Effector memory CD8-positive, alpha-beta T cell (primary cell): ENCODE measurements at regions not wholly inside any gene's neighbourhood (a gene's known extent, or its start where the extent isn't known, plus 50 kb on each side); places are given as distances from the start of the nearest gene placed in this dataset.

Experiments used
- ATAC-seq: fragments of 150-1000 bp; cut with Tn5 transposase; replicated peaks from 2 replicates; pipeline ENCODE4 v1.10.0; 2021; ENCODE audit warnings: mild to moderate bottlenecking, moderate library complexity
- DNase-seq, 3 experiments: peaks; one replicate each; pipeline ENCODE4 v3.0.0; 2021
- H3K27ac Mint-ChIP-seq, 2 donors: one replicate each; pipeline ENCODE4 v1.8.0; 2022; ENCODE audit warnings: mild to moderate bottlenecking in 2 of 2, mixed read lengths in 2 of 2, moderate library complexity in 2 of 2
- H3K27me3 Mint-ChIP-seq, 2 donors: one replicate each; pipeline ENCODE4 v1.8.0; 2022; ENCODE audit warnings: mixed read lengths in 2 of 2
- H3K36me3 Mint-ChIP-seq: one replicate; pipeline ENCODE4 v1.8.0; 2022; ENCODE audit warnings: mild to moderate bottlenecking, moderate library complexity, mixed read lengths; ENCODE audit not compliant: insufficient read depth
- H3K4me1 Mint-ChIP-seq, 2 donors: one replicate each; pipeline ENCODE4 v1.8.0; 2022; ENCODE audit warnings: low read depth in 2 of 2, mixed read lengths in 2 of 2
- H3K4me3 Mint-ChIP-seq, 2 donors: one replicate each; pipeline ENCODE4 v1.8.0; 2022; ENCODE audit warnings: mild to moderate bottlenecking in 2 of 2, mixed read lengths in 2 of 2, moderate library complexity in 2 of 2
- H3K9me3 Mint-ChIP-seq, 2 donors: one replicate each; pipeline ENCODE4 v1.8.0; 2022; ENCODE audit warnings: mixed read lengths in 2 of 2

DNA sequence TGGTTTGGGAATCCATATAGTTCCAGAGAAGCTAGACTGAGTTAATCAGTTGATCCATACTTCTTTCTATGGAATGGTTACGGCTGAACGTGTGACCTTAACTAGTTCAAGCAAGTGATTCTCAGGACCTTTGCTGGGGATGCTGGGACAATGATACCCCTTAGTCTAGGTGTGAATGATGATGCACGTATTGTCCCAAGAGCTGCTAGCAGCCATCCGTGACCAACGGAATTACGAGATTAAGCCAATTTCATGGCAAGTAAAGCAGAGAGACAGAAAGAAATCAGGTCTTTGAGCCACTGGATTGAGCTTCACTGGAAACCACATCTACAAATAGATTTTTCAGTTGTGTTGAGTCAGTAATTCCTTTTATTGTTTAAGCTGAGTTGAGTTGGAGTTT lies 99.2 kb upstream of the LIFR start:
- no peak for DNase-seq
- no peaks in the 10 kb centered on the region for H3K9me3 Mint-ChIP-seq
- peaks cover 1 to 3% of the 10 kb centered on the region in 2 donors for H3K4me1 Mint-ChIP-seq
- no peaks in the 10 kb centered on the region for H3K36me3 Mint-ChIP-seq
- no peak overlapping the region for H3K4me3 Mint-ChIP-seq
- peaks cover 14 to 43% of the 10 kb centered on the region in 2 donors for H3K27me3 Mint-ChIP-seq
- ATAC-seq = no peak
- H3K27ac Mint-ChIP-seq = no peak overlapping the region

DNA sequence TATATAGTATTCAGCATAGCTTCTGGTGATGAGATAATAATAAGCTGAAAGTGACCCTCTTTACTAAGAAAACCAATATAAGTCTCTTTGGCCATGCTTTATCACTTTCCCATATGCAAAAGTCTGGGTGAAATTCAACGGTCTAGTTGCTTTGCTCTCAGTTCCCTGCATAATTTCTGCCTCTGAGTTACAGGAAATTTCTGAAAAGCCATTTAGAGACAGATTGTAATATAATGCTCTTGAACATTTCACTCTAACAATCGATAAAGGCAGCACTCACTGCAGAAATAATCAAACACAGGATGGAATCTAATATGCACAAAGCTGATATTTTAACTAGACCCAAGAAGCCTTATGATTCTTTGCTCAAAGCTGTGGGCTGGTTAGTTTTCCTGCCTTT lies 100.1 kb upstream of the LIFR start:
- H3K4me1 Mint-ChIP-seq = no peaks in the 10 kb centered on the region
- no peaks in the 10 kb centered on the region for H3K36me3 Mint-ChIP-seq
- H3K27ac Mint-ChIP-seq = no peak overlapping the region
- no peak overlapping the region for H3K4me3 Mint-ChIP-seq
- peaks cover 16 to 40% of the 10 kb centered on the region in 2 donors for H3K27me3 Mint-ChIP-seq
- H3K9me3 Mint-ChIP-seq = no peaks in the 10 kb centered on the region
- no peak for ATAC-seq
- no peak for DNase-seq

DNA sequence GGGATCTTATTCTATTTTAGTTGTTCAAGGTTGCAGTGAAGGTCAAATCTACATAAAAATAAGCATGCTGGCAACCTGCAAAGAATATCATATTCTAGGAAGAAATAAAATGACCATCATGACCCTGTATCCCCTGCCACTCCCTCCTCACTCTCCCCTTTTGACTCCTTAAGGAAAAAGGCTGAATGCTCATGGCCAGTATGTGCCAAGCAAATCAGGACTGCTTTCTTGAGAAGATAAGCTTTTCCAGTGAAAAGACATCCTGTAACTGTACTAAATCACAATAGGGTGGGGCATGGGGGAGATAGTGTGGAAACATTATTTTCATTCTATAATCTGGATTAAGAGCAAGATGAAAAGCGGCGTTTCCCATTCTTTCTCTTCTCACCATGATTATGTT lies 100.6 kb upstream of the LIFR start:
- DNase-seq (no peak), ATAC-seq (no peak)
- Mint-ChIP-seq H3K36me3 (no peaks in the 10 kb centered on the region), H3K27ac (no peak overlapping the region), H3K4me1 (no peaks in the 10 kb centered on the region), H3K9me3 (no peaks in the 10 kb centered on the region), H3K4me3 (no peak overlapping the region), H3K27me3 (peaks cover 16 to 40% of the 10 kb centered on the region in 2 donors)

DNA sequence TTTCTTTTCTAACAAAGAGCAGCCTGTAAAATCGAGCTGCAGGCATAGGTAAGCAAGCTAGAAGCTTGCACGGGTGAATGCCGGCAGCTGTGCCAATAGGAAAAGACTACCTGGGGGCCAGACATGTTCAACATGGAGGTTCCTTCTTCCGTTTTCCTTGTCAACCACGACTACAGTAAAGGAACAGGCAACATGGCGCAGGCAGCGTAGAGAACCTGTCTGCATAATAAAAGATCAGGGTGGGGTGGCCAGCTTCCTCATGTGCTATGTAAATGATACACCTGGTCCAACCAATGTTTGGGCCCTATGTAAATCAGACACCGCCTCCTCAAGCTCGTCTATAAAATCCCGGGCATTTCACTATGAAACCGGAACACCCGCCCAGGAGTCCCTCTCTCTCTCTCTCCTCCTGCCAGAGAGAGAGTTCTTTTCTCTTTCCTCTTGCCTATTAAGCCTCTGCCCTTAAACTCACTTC lies 103.8 kb upstream of the LIFR start:
- H3K4me1 Mint-ChIP-seq = no peaks in the 10 kb centered on the region
- H3K27ac Mint-ChIP-seq = no peak overlapping the region
- no peak for DNase-seq
- ATAC-seq = no peak
- H3K27me3 Mint-ChIP-seq = peaks cover 20 to 56% of the 10 kb centered on the region in 2 donors
- no peak overlapping the region for H3K4me3 Mint-ChIP-seq
- no peaks in the 10 kb centered on the region for H3K9me3 Mint-ChIP-seq
- H3K36me3 Mint-ChIP-seq = no peaks in the 10 kb centered on the region

DNA sequence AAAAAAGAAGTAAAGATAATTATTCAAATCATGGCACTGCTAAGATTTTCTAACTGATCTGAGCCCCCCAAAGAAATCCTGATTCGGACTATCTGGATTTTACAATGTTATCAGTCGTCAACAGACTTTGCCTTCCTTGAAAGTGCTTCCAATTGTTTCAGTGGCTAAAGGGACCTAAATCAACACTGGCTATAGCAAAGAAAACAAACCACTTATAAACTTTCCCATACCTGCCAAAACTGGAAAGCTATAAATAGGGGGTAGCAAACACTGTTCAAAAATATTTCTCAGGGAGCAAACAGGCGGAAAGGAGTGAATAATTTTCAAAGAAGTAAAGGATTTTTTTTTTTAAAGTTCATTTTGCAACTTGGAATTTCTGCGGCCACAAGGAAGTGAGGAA lies 105.6 kb upstream of the LIFR start:
- Mint-ChIP-seq H3K36me3 (no peaks in the 10 kb centered on the region), H3K27me3 (peaks cover 34 to 69% of the 10 kb centered on the region in 2 donors), H3K4me3 (no peak overlapping the region), H3K27ac (no peak overlapping the region), H3K4me1 (no peaks in the 10 kb centered on the region), H3K9me3 (no peaks in the 10 kb centered on the region)
- ATAC-seq = no peak
- no peak for DNase-seq

DNA sequence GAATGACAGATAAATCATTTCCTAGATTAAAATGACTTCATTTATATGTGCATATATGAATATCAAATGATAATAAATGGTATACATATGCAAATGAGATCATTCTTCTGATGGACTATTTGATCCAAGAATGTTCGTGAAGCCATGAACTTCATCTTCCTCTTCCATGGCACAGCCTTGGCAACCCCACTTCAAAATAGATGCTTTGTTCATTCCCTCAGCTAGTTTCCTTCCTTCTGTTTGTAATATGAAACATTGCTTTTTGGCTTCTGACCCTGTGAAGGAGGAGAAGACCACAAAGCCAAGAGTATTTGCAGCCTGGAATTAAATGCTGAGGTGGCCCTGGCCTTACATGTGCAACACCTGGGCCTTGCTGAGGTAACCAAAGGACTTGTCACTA lies 106.8 kb upstream of the LIFR start:
- Mint-ChIP-seq H3K9me3 (no peaks in the 10 kb centered on the region), H3K36me3 (no peaks in the 10 kb centered on the region), H3K27me3 (peaks cover 34 to 70% of the 10 kb centered on the region in 2 donors), H3K4me1 (no peaks in the 10 kb centered on the region), H3K27ac (no peak overlapping the region), H3K4me3 (no peak overlapping the region)
- no peak for ATAC-seq
- no peak for DNase-seq

DNA sequence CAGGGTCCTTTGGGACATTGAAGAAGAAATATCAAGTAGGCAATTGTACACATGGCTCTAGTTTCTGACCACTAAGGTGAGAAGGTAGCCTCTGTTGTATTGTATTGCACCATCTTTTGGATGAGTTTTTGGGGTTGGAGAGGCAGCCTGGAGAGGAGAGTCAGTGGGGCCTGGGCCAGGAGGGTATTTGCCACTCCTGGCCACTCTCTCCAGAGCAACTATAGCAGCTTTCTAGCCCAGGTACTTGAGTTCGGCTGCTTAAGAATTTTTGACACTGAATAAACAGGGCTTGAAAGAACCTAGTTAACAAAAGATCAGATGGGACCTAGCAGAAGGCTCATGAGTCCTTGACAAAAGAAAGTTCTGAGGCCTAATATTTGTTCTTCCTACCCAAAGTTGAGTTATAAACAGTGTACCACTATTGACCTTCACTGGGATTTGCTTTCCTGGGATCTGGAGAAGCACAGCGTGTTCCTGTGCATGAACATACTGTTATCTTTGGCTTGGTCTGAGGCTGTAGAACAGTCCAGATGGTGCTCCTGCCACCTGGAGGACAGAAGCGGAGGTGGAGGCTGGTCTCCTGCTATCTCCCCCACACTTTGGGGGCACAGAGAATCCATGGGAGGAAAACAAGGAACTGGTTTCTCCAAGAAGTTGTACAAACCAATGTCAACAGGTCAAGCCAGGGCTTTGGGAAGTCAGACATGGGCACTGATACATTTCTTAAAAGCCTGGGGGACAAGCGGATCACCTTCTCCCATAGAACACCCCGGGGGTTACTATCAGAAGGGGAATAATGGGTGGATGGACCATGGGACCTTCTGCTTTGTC lies 110.4 kb upstream of the LIFR start:
- Mint-ChIP-seq H3K36me3 (no peaks in the 10 kb centered on the region), H3K4me3 (no peak overlapping the region), H3K4me1 (no peaks in the 10 kb centered on the region), H3K9me3 (no peaks in the 10 kb centered on the region), H3K27me3 (peaks cover 38 to 49% of the 10 kb centered on the region in 2 donors), H3K27ac (no peak overlapping the region)
- ATAC-seq (no peak), DNase-seq (no peak)

DNA sequence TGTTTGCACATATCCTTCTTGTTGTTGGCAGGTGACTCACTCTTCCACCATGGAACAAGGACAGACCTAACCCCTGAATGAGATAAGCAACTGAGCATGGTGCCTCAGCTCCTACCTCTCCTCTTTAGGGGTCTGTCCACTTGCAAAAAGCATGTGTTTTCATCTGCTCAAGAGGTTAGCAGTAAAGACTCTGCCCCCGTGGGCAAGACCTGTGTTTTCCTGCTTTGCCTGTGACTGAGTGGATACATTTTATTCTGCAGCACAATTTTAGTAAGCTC lies 111.0 kb upstream of the LIFR start:
- ATAC-seq (no peak), DNase-seq (no peak)
- Mint-ChIP-seq H3K9me3 (no peaks in the 10 kb centered on the region), H3K36me3 (no peaks in the 10 kb centered on the region), H3K27ac (no peak overlapping the region), H3K4me1 (no peaks in the 10 kb centered on the region), H3K4me3 (no peak overlapping the region), H3K27me3 (peaks cover 40 to 44% of the 10 kb centered on the region in 2 donors)

DNA sequence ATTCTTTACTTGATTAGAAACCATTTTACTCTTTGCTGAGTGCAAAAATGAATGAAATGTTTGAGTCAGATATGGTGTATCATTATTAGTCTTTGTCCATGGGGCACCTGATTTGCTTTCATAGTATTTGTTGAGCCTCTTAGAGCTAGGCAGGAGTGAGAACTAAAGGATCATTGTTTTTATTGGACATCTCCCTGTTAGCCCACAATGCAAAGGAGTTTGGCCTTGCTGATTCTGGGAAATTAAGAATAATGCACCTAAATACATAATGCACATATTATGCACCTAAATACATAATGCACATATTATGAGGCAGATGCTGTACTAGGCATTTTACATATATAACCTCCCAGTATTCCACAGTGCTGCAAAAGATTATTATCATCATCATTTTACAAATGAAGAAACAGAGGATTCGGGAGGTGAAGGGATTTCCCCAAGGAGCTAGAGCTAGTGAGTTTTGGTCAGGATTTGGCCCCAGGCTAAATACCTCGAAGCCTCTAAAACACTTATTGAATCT lies 113.0 kb upstream of the LIFR start:
- H3K4me3 Mint-ChIP-seq = no peak overlapping the region
- no peak for ATAC-seq
- H3K27ac Mint-ChIP-seq = no peak overlapping the region
- H3K9me3 Mint-ChIP-seq = no peaks in the 10 kb centered on the region
- DNase-seq = no peak
- H3K27me3 Mint-ChIP-seq = peaks cover 40 to 50% of the 10 kb centered on the region in 2 donors
- H3K36me3 Mint-ChIP-seq = no peaks in the 10 kb centered on the region
- H3K4me1 Mint-ChIP-seq = no peaks in the 10 kb centered on the region

DNA sequence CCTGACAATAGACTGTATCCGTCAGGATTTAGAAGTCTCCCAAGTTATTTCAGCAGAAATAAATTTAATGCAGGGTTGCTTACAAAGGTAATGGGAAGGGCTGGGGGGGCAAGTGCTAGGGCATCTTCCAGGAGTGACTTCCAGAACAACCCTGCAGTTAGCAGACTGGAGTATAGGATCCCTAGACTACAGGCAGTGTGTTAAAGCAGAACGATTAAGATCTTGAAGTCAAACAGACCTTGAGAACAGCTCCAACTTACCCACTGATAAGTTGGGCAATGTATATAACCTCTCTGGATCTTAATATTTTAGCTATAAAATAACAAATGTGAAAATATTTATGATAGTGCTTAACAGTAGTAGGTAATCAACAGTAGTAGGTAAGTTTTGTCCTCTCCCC lies 113.6 kb upstream of the LIFR start:
- H3K4me3 Mint-ChIP-seq = no peak overlapping the region
- no peaks in the 10 kb centered on the region for H3K4me1 Mint-ChIP-seq
- no peaks in the 10 kb centered on the region for H3K36me3 Mint-ChIP-seq
- no peaks in the 10 kb centered on the region for H3K9me3 Mint-ChIP-seq
- DNase-seq (no peak), ATAC-seq (no peak)
- no peak overlapping the region for H3K27ac Mint-ChIP-seq
- H3K27me3 Mint-ChIP-seq = peaks cover 34 to 44% of the 10 kb centered on the region in 2 donors

DNA sequence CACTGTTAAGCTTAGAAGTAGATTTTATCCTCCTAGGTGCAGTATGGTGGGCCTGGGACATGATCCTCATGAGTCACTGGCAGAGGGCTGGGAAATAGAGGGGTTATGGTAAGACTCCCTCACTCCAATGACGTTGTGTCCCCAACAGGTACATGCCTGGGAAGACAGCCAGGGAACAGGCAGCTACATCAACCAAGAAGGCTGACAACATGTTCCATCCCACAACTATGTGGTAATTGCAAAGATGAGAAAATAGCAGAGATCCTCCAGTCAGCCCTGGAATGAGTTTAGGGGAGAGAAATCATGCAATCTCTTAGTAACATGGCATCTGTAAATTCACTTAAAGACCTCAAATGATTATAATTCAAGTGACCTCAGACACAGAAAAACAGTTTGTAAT lies 114.4 kb upstream of the LIFR start:
- DNase-seq = no peak
- ATAC-seq = no peak
- H3K36me3 Mint-ChIP-seq = no peaks in the 10 kb centered on the region
- peaks cover 0 to 2% of the 10 kb centered on the region in 2 donors for H3K9me3 Mint-ChIP-seq
- no peak overlapping the region for H3K27ac Mint-ChIP-seq
- H3K4me1 Mint-ChIP-seq = no peaks in the 10 kb centered on the region
- H3K4me3 Mint-ChIP-seq = no peak overlapping the region
- peaks cover 26 to 41% of the 10 kb centered on the region in 2 donors for H3K27me3 Mint-ChIP-seq

DNA sequence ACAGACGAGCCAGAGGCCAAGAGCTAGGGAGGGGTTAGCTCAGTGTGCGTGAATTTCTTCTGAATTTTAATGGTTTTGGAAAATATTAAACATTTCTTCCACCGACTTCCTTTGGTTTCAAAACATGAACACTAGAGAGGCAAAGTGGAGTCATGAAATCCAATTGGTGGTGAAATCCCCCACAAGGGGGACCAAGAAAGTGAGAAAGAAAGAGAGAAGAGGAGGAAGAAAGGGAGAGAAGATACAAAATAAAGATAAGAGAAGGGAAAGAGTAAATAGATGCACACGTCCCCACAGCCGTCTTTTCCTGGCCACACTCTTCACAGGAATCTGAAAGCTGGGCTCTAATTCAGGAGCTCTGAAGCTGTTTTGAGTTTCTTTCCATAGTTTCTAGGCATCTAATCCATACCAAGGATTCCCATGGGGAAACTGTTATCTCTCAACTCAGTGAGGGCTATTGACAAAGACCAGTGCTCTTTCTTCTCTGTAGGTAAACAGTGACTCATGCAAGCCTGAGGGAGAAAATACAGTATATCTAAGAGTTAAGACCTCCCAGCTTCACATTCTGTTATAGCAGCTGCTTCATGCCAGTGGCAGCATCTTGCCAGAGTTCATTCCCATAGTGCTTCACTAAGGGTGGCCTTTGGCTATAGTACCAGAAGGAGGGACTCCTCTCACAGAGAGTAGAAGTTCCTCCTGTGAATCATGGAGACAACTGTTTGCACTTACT lies 115.8 kb upstream of the LIFR start:
- ATAC-seq = no peak
- H3K36me3 Mint-ChIP-seq = no peaks in the 10 kb centered on the region
- peaks cover 0 to 2% of the 10 kb centered on the region in 2 donors for H3K9me3 Mint-ChIP-seq
- peaks cover 20 to 43% of the 10 kb centered on the region in 2 donors for H3K27me3 Mint-ChIP-seq
- no peaks in the 10 kb centered on the region for H3K4me1 Mint-ChIP-seq
- no peak for DNase-seq
- no peak overlapping the region for H3K27ac Mint-ChIP-seq
- no peak overlapping the region for H3K4me3 Mint-ChIP-seq

DNA sequence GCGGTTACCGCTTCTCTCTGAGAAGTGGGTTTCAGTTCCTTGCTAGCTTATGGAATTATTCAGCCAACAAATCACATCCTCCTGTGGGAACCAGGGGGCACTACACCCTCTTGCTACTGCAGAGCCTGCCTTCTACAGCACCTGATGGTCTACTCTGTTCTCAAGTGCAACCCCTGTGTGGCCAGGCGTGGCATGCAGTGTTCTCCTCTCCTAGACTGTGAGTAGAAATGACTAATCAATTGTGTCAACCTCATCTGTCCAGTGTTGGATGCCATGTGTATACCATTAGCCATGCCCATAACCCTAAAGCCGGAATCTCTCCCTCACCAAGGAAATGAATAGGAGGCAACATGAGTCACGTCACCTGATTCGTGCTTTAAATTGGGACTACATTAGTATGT lies 117.2 kb upstream of the LIFR start:
- Mint-ChIP-seq H3K36me3 (no peaks in the 10 kb centered on the region), H3K27ac (no peak overlapping the region)

DNA sequence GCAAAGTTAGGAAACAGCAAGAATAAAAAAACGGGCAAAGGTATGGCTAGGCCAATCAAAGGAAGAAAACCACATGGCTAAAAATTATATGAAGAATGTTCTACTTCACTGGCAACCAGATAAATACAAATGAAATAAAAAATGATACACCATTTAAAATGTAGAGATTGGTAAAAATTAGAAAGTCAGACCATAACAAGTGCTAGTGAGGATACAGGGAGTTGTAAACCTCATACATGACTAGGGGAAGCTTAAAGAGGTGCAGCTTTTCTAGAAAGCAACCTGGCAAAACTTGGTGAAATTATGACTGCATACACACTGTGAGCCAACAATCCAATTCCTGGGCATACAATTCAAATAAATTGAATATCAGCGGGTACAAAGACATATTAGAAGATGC lies 119.0 kb upstream of the LIFR start:
- Mint-ChIP-seq H3K36me3 (no peaks in the 10 kb centered on the region), H3K27ac (no peak overlapping the region), H3K27me3 (peaks cover 8 to 41% of the 10 kb centered on the region in 2 donors), H3K9me3 (peaks cover 0 to 2% of the 10 kb centered on the region in 2 donors), H3K4me3 (no peak overlapping the region), H3K4me1 (no peaks in the 10 kb centered on the region)
- DNase-seq (no peak), ATAC-seq (no peak)

More for the DNA sequence above, 117.2 kb upstream of the LIFR start:
- Mint-ChIP-seq H3K4me3 (no peak overlapping the region), H3K9me3 (peaks cover 0 to 2% of the 10 kb centered on the region in 2 donors), H3K4me1 (no peaks in the 10 kb centered on the region), H3K27me3 (peaks cover 10 to 45% of the 10 kb centered on the region in 2 donors)
- ATAC-seq (no peak), DNase-seq (no peak)
